Activated B cell treated with CpG ODN at 0.5 μM for 24 hours (primary cell): ENCODE measurements at regions not wholly inside any gene's neighbourhood (a gene's known extent, or its start where the extent isn't known, plus 50 kb on each side); places are given as distances from the start of the nearest gene placed in this dataset.

Experiments
- ATAC-seq: fragments of 200-7000 bp; cut with Tn5 transposase; one replicate; pipeline ENCODE4 v1.10.0; 2021; ENCODE audit warnings: low read depth, mild to moderate bottlenecking, moderate library complexity
- CTCF ChIA-PET: fragments of 350-600 bp; sonication (Branson Sonifier 250); formaldehyde crosslinking; loops from one replicate; lab custom pipeline; 2021; ENCODE audit warnings: antibody characterized with exemption; lab: Charles Lee
- POLR2A ChIA-PET: fragments of 350-600 bp; sonication (Branson Sonifier 250); formaldehyde crosslinking; loops from one replicate; lab custom pipeline; 2021; ENCODE audit warnings: antibody characterized with exemption; lab: Charles Lee
- DNase-seq: peaks from one replicate; pipeline ENCODE4 v3.0.0; 2022
- H3K27ac Mint-ChIP-seq: one replicate; pipeline ENCODE4 v1.8.0; 2020; ENCODE audit warnings: mixed read lengths
- H3K27me3 Mint-ChIP-seq: one replicate; pipeline ENCODE4 v1.8.0; 2021; ENCODE audit warnings: mixed read lengths
- H3K36me3 Mint-ChIP-seq: one replicate; pipeline ENCODE4 v1.8.0; 2021; ENCODE audit warnings: low read depth, mixed read lengths
- H3K4me1 Mint-ChIP-seq: one replicate; pipeline ENCODE4 v1.8.0; 2021; ENCODE audit warnings: mixed read lengths
- H3K4me3 Mint-ChIP-seq: one replicate; pipeline ENCODE4 v1.8.0; 2020; ENCODE audit warnings: mild to moderate bottlenecking, mixed read lengths
- H3K9me3 Mint-ChIP-seq: one replicate; pipeline ENCODE4 v1.8.0; 2020; ENCODE audit warnings: mixed read lengths
- CTCF ChIP-seq: fragments of 200-600 bp; IDR thresholded peaks from one replicate; pipeline ENCODE4 v1.8.0; 2022; ENCODE audit warnings: antibody characterized with exemption, mild to moderate bottlenecking
- intact Hi-C: fragments of 100-400 bp; cut with micrococcal nuclease; formaldehyde crosslinking; loops from one replicate; pipeline ENCODE4 v1.15.1; 2024

DNA sequence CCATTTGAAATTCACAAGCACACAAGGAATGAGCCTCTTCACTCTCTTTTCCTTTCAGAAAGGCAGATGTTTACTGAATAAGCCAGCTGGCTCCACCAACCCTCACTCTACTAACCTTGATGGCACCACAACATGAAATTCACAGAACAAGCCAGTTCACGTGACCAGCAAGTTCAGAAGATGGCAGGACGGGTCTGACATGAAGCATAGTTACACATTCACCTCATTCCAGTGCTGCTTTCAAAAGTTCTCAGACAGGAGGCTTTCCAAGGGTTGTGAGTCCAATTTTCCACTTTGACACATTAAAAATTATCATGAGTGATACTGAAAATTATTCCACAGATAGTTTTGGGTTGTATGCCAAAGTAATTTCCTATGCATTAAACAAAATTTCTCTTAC lies 74.2 kb upstream of the MBOAT2 start:
- H3K36me3 Mint-ChIP-seq: no peaks in the 10 kb centered on the region
- H3K9me3 Mint-ChIP-seq: peaks cover 8% of the 10 kb centered on the region
- no peak for DNase-seq
- no peaks in the 10 kb centered on the region for H3K27me3 Mint-ChIP-seq
- POLR2A ChIA-PET: no interaction called here
- H3K27ac Mint-ChIP-seq: no peak overlapping the region
- no peaks in the 10 kb centered on the region for H3K4me1 Mint-ChIP-seq
- no peak for ATAC-seq
- no peak overlapping the region for H3K4me3 Mint-ChIP-seq
- TF ChIP-seq CTCF: no peak
- CTCF ChIA-PET: no interaction called here
- intact Hi-C loops: no loop called here

DNA sequence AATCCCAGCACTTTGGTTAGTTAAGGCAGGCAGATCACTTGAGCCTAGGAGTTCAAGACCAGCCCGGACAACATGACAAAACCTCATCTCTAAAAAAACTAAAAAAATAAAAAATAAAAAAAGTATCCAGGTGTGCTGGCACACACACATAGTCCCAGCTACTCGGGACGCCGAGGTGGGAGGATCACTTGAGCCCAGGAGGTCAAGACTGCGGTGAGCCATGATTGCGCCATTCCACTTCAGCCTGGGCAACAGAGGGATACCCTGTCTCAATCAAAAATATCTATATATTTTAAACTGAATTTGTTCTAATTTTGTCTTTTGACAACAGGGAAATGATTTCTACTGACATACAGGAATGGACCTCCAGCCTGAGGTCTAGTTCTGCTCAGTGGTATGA lies 73.3 kb upstream of the MBOAT2 start:
- H3K27me3 Mint-ChIP-seq: peaks cover 1% of the 10 kb centered on the region
- no peaks in the 10 kb centered on the region for H3K36me3 Mint-ChIP-seq
- POLR2A ChIA-PET: no interaction called here
- DNase-seq: no peak
- no peak overlapping the region for H3K27ac Mint-ChIP-seq
- H3K9me3 Mint-ChIP-seq: peaks cover 5% of the 10 kb centered on the region
- CTCF ChIA-PET: no interaction called here
- intact Hi-C loops: no loop called here
- no peak overlapping the region for H3K4me3 Mint-ChIP-seq
- no peak for ATAC-seq
- no peaks in the 10 kb centered on the region for H3K4me1 Mint-ChIP-seq
- no peak for TF ChIP-seq CTCF

DNA sequence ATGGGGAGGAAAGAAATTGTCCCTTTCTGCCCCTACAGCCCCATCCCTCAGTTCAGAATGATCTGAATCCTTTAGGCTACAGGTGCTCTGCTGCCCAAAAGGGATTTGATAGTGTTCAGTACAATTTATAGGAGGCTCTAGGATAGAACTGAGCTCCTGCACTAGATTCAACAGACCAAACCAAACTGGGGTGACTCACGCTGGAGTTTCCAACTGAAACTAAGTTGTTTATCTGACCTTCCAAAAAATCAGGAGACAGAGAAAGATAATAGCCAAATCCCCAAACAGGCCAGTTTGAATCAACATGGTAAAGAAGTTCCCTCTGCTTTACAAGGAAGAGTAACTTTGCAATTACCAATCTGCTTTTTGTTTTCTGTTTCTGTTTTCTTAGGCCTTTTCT lies 72.7 kb upstream of the MBOAT2 start:
- ATAC-seq: no peak

GRCh38 chr2:9074930-9075329 lies 71.4 kb upstream of the MBOAT2 start:
- H3K27ac Mint-ChIP-seq: no peak overlapping the region

More for the DNA sequence above, 72.7 kb upstream of the MBOAT2 start:
- Mint-ChIP-seq H3K27ac (no peak overlapping the region), H3K4me1 (no peaks in the 10 kb centered on the region), H3K27me3 (peaks cover 5% of the 10 kb centered on the region), H3K36me3 (no peaks in the 10 kb centered on the region), H3K9me3 (no peaks in the 10 kb centered on the region), H3K4me3 (no peak overlapping the region)
- ChIA-PET POLR2A (no interaction called here), CTCF (no interaction called here)
- no peak for TF ChIP-seq CTCF
- no peak for DNase-seq
- intact Hi-C loops: no loop called here

GRCh38 chr2:9071584-9072124 lies 68.2 kb upstream of the MBOAT2 start:
- H3K27me3 Mint-ChIP-seq: peaks cover 21% of the 10 kb centered on the region
- no peak overlapping the region for H3K4me3 Mint-ChIP-seq
- no peak for TF ChIP-seq CTCF
- H3K4me1 Mint-ChIP-seq: no peaks in the 10 kb centered on the region
- H3K36me3 Mint-ChIP-seq: no peaks in the 10 kb centered on the region
- intact Hi-C loops: no loop called here
- ATAC-seq (no peak), DNase-seq (no peak)
- no peak overlapping the region for H3K27ac Mint-ChIP-seq
- ChIA-PET CTCF (no interaction called here), POLR2A (no interaction called here)
- H3K9me3 Mint-ChIP-seq: peaks cover 7% of the 10 kb centered on the region

More at GRCh38 chr2:9074930-9075329, 71.4 kb upstream of the MBOAT2 start:
- Mint-ChIP-seq H3K27me3 (peaks cover 10% of the 10 kb centered on the region), H3K36me3 (no peaks in the 10 kb centered on the region), H3K4me1 (no peaks in the 10 kb centered on the region), H3K9me3 (no peaks in the 10 kb centered on the region), H3K4me3 (no peak overlapping the region)
- POLR2A ChIA-PET: no interaction called here
- ATAC-seq (no peak), DNase-seq (no peak)
- no peak for TF ChIP-seq CTCF
- intact Hi-C loops: no loop called here
- CTCF ChIA-PET: no interaction called here
